Gastrocnemius medialis (tissue), 4 donors: ENCODE measurements at regions not wholly inside any gene's neighbourhood (a gene's known extent, or its start where the extent isn't known, plus 50 kb on each side); places are given as distances from the start of the nearest gene placed in this dataset.

Source experiments
- ATAC-seq, 2 donors: fragments of 150-250 bp; one replicate each; pipeline ENCODE4 v1.9.1; 2016
- DNase-seq, 2 donors: peaks; one replicate each; pipeline ENCODE4 v3.0.0-alpha.2; 2019
- H3K27ac ChIP-seq, 4 donors: fragments of 200-600 bp; sonication (generic); 1 replicate in 1 of 4; 2 replicates in 3 of 4; pipeline ENCODE4 v1.5.1; 2016 to 2018; ENCODE audit warnings: mild to moderate bottlenecking in 2 of 4, moderate library complexity in 1 of 4
- H3K27me3 ChIP-seq, 3 donors: fragments of 200-600 bp; sonication (generic) in 2 of 3; 1 replicate in 1 of 3; 2 replicates in 2 of 3; pipeline versions ENCODE4 v1.5.1 to v1.6.0; 2016 to 2019; ENCODE audit warnings: mild to moderate bottlenecking in 1 of 3, moderate library complexity in 1 of 3
- H3K36me3 ChIP-seq, 2 donors: fragments of 200-600 bp; sonication (generic) in 1 of 2; one replicate each; pipeline ENCODE4 v1.5.1; 2017 to 2018
- H3K4me1 ChIP-seq, 2 donors: fragments of 200-600 bp; sonication (generic) in 1 of 2; one replicate each; pipeline ENCODE4 v1.5.1; 2016 to 2017; ENCODE audit warnings: mild to moderate bottlenecking in 2 of 2
- H3K4me3 ChIP-seq, 4 donors: fragments of 200-600 bp; sonication (generic) in 3 of 4; 1 replicate in 1 of 4; 2 replicates in 3 of 4; pipeline ENCODE4 v1.5.1; 2016 to 2019; ENCODE audit warnings: mild to moderate bottlenecking in 2 of 4
- H3K9me3 ChIP-seq, 3 donors: fragments of 200-600 bp; sonication (generic) in 2 of 3; 1 replicate in 1 of 3; 2 replicates in 2 of 3; pipeline ENCODE4 v1.5.1; 2016 to 2019
- CTCF ChIP-seq, 5 experiments: fragments of 450-650 bp in 3 of 5; fragments of 200-600 bp in 2 of 5; sonication (generic) in 2 of 5; IDR thresholded peaks in 4 of 5; conservative IDR thresholded peaks in 1 of 5; 1 replicate in 4 of 5; 2 replicates in 1 of 5; pipeline ENCODE4 v1.5.1; 2016 to 2019; ENCODE audit warnings: antibody characterized with exemption in 5 of 5, mild to moderate bottlenecking in 3 of 5, moderate library complexity in 3 of 5
- POLR2A ChIP-seq, 2 donors: fragments of 450-650 bp; IDR thresholded peaks; one replicate each; pipeline ENCODE4 v1.6.1; 2017; ENCODE audit warnings: antibody characterized with exemption in 2 of 2, mild to moderate bottlenecking in 2 of 2, moderate library complexity in 2 of 2
- in situ Hi-C, 4 donors: fragments of 200-750 bp; cut with MboI; loops; one replicate each; pipeline versions ENCODE4 v1.15.0 to v1.8.0; 2017; ENCODE audit warnings: low sequenced_read_pairs in 4 of 4
- intact Hi-C: fragments of 100-400 bp; cut with DNase I; formaldehyde crosslinking; loops from one replicate; pipeline ENCODE4 v1.15.1; 2023; ENCODE audit warnings: low total_unique reads

DNA sequence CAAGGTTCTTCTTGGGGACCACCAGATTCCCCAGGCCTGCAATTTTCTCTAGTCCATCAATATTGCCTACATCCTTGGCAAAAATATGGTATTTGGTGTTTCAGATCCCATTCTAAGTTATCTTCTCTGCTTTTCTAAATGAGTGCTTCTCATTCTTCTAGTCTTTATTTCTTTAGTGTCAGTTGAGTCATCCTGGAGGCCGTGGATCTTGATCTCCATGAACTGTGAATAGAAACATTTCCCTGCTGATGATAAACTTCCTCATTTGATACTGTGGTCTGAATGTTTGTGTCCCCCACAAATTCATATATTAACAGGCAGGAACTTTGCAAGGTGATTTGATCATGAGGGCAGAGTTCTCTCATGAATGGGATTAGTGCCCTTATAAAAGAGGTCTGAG, 779.3 kb downstream of the INHBA start:
- Histone ChIP-seq H3K27me3 (no peaks in the 10 kb centered on the region), H3K9me3 (no peaks in the 10 kb centered on the region), H3K4me1 (no peaks in the 10 kb centered on the region), H3K27ac (no peak overlapping the region), H3K36me3 (no peaks in the 10 kb centered on the region), H3K4me3 (no peak overlapping the region)
- TF ChIP-seq CTCF (IDR thresholded peaks at IDR 0.05 in 4 of 5, conservative IDR thresholded peaks at IDR 0.05 in 1 of 5) = no peak
- intact Hi-C loops (no loop called here), in situ Hi-C loops (no loop called here)
- DNase-seq (no peak), ATAC-seq (no peak)

DNA sequence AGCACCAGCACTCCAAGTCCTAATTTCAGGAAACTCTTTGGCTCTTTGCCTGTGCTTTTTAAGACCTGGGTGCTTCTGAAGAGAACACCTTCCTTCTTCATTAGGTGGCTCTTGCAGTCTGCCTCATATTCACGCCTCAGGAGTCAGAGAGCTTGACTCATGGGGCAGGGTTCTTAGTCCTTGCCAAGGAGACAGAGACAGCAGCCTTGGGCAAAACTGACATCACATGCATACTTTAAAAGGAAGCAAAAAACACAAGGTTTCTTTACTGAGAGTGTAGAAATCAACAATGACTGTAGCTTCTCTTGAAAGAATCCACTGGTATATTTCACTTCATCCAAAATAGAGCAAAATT, 780.6 kb downstream of the INHBA start:
- H3K27me3 ChIP-seq = no peaks in the 10 kb centered on the region
- in situ Hi-C loops = no loop called here
- ATAC-seq = no peak

GRCh38 chr7:40921589-40922315, 781.1 kb downstream of the INHBA start:
- no peak for TF ChIP-seq POLR2A (IDR thresholded peaks at IDR 0.05)
- TF ChIP-seq CTCF (IDR thresholded peaks at IDR 0.05 in 4 of 5, conservative IDR thresholded peaks at IDR 0.05 in 1 of 5) = no peak
- Histone ChIP-seq H3K27me3 (no peaks in the 10 kb centered on the region), H3K36me3 (no peaks in the 10 kb centered on the region), H3K27ac (no peak overlapping the region), H3K4me1 (no peaks in the 10 kb centered on the region), H3K4me3 (no peak overlapping the region), H3K9me3 (no peaks in the 10 kb centered on the region)
- intact Hi-C loops (no loop called here), in situ Hi-C loops (no loop called here)
- DNase-seq = no peak
- ATAC-seq = no peak

More for the DNA sequence above, 780.6 kb downstream of the INHBA start:
- TF ChIP-seq POLR2A (IDR thresholded peaks at IDR 0.05) = no peak
- no peak for TF ChIP-seq CTCF (IDR thresholded peaks at IDR 0.05 in 4 of 5, conservative IDR thresholded peaks at IDR 0.05 in 1 of 5)
- H3K4me1 ChIP-seq = no peaks in the 10 kb centered on the region
- no peak for DNase-seq
- no peak overlapping the region for H3K4me3 ChIP-seq
- intact Hi-C loops = no loop called here
- no peaks in the 10 kb centered on the region for H3K9me3 ChIP-seq
- no peaks in the 10 kb centered on the region for H3K36me3 ChIP-seq
- H3K27ac ChIP-seq = no peak overlapping the region

DNA sequence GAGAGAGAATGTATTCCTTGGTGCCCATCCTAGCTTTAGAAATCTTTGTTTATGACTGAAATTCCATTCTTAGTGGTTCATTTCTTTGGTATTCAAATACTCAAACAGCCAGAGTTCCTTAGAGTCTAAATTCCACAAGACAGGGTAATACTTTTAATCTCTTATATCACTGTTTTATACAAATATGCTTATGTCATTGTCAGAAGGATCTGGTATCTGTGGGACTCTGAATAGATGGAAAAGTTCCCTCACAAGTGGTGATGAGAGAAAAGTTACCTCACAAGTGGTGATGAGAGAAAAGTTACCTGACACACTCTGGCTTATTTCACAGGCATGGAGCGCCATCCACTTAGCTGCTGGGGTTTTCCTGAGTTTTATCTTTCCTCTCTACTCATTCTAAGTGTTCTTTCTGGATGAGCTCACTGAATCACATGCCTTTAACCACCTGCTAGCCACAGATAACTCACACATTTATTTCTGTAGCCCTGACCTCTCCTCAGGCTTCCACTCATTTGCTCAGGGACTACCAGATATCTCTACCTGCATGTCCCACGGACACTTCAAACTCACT, 784.0 kb downstream of the SUGCT start:
- intact Hi-C loops = no loop called here
- Histone ChIP-seq H3K36me3 (no peaks in the 10 kb centered on the region), H3K9me3 (no peaks in the 10 kb centered on the region), H3K27me3 (no peaks in the 10 kb centered on the region), H3K4me1 (no peaks in the 10 kb centered on the region), H3K27ac (no peak overlapping the region), H3K4me3 (no peak overlapping the region)
- DNase-seq = no peak
- no peak for ATAC-seq
- TF ChIP-seq POLR2A (IDR thresholded peaks at IDR 0.05) = no peak
- TF ChIP-seq CTCF (IDR thresholded peaks at IDR 0.05 in 4 of 5, conservative IDR thresholded peaks at IDR 0.05 in 1 of 5) = no peak
- in situ Hi-C loops = no loop called here

- no peaks in the 10 kb centered on the region for H3K27me3 ChIP-seq
- ATAC-seq (no peak), DNase-seq (no peak)
- H3K4me1 ChIP-seq = no peaks in the 10 kb centered on the region
- H3K4me3 ChIP-seq = no peak overlapping the region
- H3K27ac ChIP-seq = no peak overlapping the region
- H3K9me3 ChIP-seq = no peaks in the 10 kb centered on the region
- in situ Hi-C loops (no loop called here), intact Hi-C loops (no loop called here)
- TF ChIP-seq POLR2A (IDR thresholded peaks at IDR 0.05) (no peak), CTCF (IDR thresholded peaks at IDR 0.05 in 4 of 5, conservative IDR thresholded peaks at IDR 0.05 in 1 of 5) (no peak)
- H3K36me3 ChIP-seq = no peaks in the 10 kb centered on the region
These were observed 782.0 kb downstream of the SUGCT start for GRCh38 chr7:40916813-40917212.
